Tibial nerve (tissue), 4 donors: ENCODE measurements at regions not wholly inside any gene's neighbourhood (a gene's known extent, or its start where the extent isn't known, plus 50 kb on each side); places are given as distances from the start of the nearest gene placed in this dataset.

Source experiments
- CTCF ChIP-seq, 5 experiments: fragments of 200-600 bp in 3 of 5; fragments of 450-650 bp in 2 of 5; sonication (generic) in 3 of 5; IDR thresholded peaks; one replicate each; pipeline ENCODE4 v1.5.1; 2016 to 2019; ENCODE audit warnings: antibody characterized with exemption in 5 of 5, mild to moderate bottlenecking in 3 of 5, moderate library complexity in 2 of 5
- EP300 ChIP-seq, 2 donors: sonication (generic); formaldehyde crosslinking; IDR thresholded peaks; one replicate each; pipeline ENCODE4 v1.6.1; 2017; ENCODE audit warnings: antibody characterized with exemption in 2 of 2, mild to moderate bottlenecking in 1 of 2

GRCh38 chr15:38084289-38084688 is 149.8 kb downstream of the TMCO5A start:
- no peak for TF ChIP-seq CTCF (IDR thresholded peaks at IDR 0.05)
- TF ChIP-seq EP300 (IDR thresholded peaks at IDR 0.05) = peak in 1 of 2 donors; percentile 22
